Keratinocyte (primary cell): ENCODE measurements at regions not wholly inside any gene's neighbourhood (a gene's known extent, or its start where the extent isn't known, plus 50 kb on each side); places are given as distances from the start of the nearest gene placed in this dataset.

Experiments used
- DNase-seq: peaks from one replicate; pipeline ENCODE4 v3.0.0-alpha.2; 2011; ENCODE audit warnings: low read depth, missing footprints, low spot score
- FAIRE-seq: peaks from 2 replicates; lab custom pipeline; 2011; peaks lifted over from hg19 to GRCh38; lab: Jason Lieb, UNC
- H2AFZ ChIP-seq: 2 replicates; pipeline ENCODE4 v1.6.0; 2012; ENCODE audit warnings: low read length, control low read depth, inconsistent platforms; ENCODE audit not compliant: control insufficient read depth
- H3K27ac ChIP-seq: 2 replicates; pipeline ENCODE4 v1.5.1; 2011; ENCODE audit warnings: low read length; ENCODE audit not compliant: control insufficient read depth, insufficient read depth
- H3K27me3 ChIP-seq: 3 replicates; pipeline ENCODE4 v1.6.0; 2011; ENCODE audit warnings: low read length; ENCODE audit not compliant: control insufficient read depth, insufficient read depth; ENCODE audit errors: extremely low read depth
- H3K36me3 ChIP-seq, 2 experiments: 2 replicates in 1 of 2; 3 replicates in 1 of 2; pipeline ENCODE4 v1.5.1; 2011; ENCODE audit warnings: low read length in 2 of 2, mild to moderate bottlenecking in 1 of 2; ENCODE audit not compliant: control insufficient read depth in 2 of 2, insufficient read depth in 2 of 2; ENCODE audit errors: extremely low read depth in 1 of 2
- H3K4me1 ChIP-seq: 3 replicates; pipeline ENCODE4 v1.5.1; 2011; ENCODE audit warnings: low read length; ENCODE audit not compliant: control insufficient read depth, insufficient read depth; ENCODE audit errors: extremely low read depth
- H3K4me2 ChIP-seq: 3 replicates; pipeline ENCODE4 v1.6.0; 2011; ENCODE audit warnings: low read depth, low read length; ENCODE audit not compliant: control insufficient read depth, insufficient read depth; ENCODE audit errors: extremely low read depth
- H3K4me3 ChIP-seq, 3 experiments: fragments of 200-600 bp in 1 of 3; sonication (generic) in 1 of 3; 2 replicates in 2 of 3; 3 replicates in 1 of 3; pipeline ENCODE4 v1.5.1; 2011 to 2016; ENCODE audit warnings: low read length in 3 of 3, mild to moderate bottlenecking in 3 of 3, control low read depth in 2 of 3, inconsistent platforms in 1 of 3, low read depth in 1 of 3, mixed read lengths in 1 of 3, mixed run types in 1 of 3, moderate library complexity in 1 of 3; ENCODE audit not compliant: control insufficient read depth in 2 of 3, insufficient read depth in 2 of 3; ENCODE audit errors: extremely low read depth in 1 of 3
- H3K79me2 ChIP-seq: 2 replicates; pipeline ENCODE4 v1.6.0; 2012; ENCODE audit warnings: low read length; ENCODE audit not compliant: control insufficient read depth, insufficient read depth
- H3K9ac ChIP-seq: 3 replicates; pipeline ENCODE4 v1.6.0; 2011; ENCODE audit warnings: low read length; ENCODE audit not compliant: control insufficient read depth, insufficient read depth; ENCODE audit errors: extremely low read depth
- H3K9me1 ChIP-seq: 3 replicates; pipeline ENCODE4 v1.6.0; 2011; ENCODE audit warnings: low read length; ENCODE audit not compliant: control insufficient read depth, insufficient read depth; ENCODE audit errors: extremely low read depth
- H3K9me3 ChIP-seq: 2 replicates; pipeline ENCODE4 v1.5.1; 2012; ENCODE audit warnings: low read depth, low read length; ENCODE audit not compliant: control insufficient read depth
- H4K20me1 ChIP-seq: 3 replicates; pipeline ENCODE4 v1.6.0; 2011; ENCODE audit warnings: low read length; ENCODE audit not compliant: control insufficient read depth, insufficient read depth; ENCODE audit errors: extremely low read depth
- CTCF ChIP-seq, 3 experiments: IDR thresholded peaks in 1 of 3; conservative IDR thresholded peaks in 1 of 3; optimal IDR thresholded peaks in 1 of 3; 2 replicates in 2 of 3; 3 replicates in 1 of 3; pipeline versions ENCODE3 to v1.5.1; 2011; ENCODE audit warnings: low read length in 3 of 3, mild to moderate bottlenecking in 3 of 3, moderate library complexity in 2 of 3, control low read depth in 1 of 3, inconsistent platforms in 1 of 3; ENCODE audit not compliant: insufficient read depth in 2 of 3; ENCODE audit errors: extremely low read depth in 1 of 3
- EZH2 ChIP-seq: IDR thresholded peaks from one replicate; pipeline ENCODE4 v1.6.1; 2012; ENCODE audit warnings: inconsistent platforms, mild to moderate bottlenecking, low read length, moderate library complexity
- dilution Hi-C: fragments of 300-500 bp; cut with MboI; formaldehyde crosslinking; loops from one replicate; pipeline ENCODE4 v1.7.0; 2020; ENCODE audit warnings: low sequenced_read_pairs; ENCODE audit not compliant: extremely low pct_ligation_motif_present

GRCh38 chr13:58806401-58806800, 1174.9 kb downstream of the PCDH17 start:
- H4K20me1 ChIP-seq = no peaks in the 10 kb centered on the region
- H3K27ac ChIP-seq = no peak overlapping the region
- DNase-seq (no peak), FAIRE-seq (no peak)
- H3K9me1 ChIP-seq = no peaks in the 10 kb centered on the region
- no peak overlapping the region for H3K9ac ChIP-seq
- no peak overlapping the region for H3K4me2 ChIP-seq
- no peaks in the 10 kb centered on the region for H3K9me3 ChIP-seq
- H3K79me2 ChIP-seq = no peaks in the 10 kb centered on the region
- TF ChIP-seq EZH2 (no peak), CTCF (optimal IDR thresholded peaks at IDR 0.05 in 1 of 3, IDR thresholded peaks at IDR 0.05 in 1 of 3, conservative IDR thresholded peaks at IDR 0.05 in 1 of 3; ENCODE audit: extremely low read depth in 1 of 3, insufficient read depth in 2 of 3, low read length in 3 of 3) (no peak)
- no peaks in the 10 kb centered on the region for H3K36me3 ChIP-seq
- no peaks in the 10 kb centered on the region for H3K4me1 ChIP-seq
- dilution Hi-C loops = no loop called here
- no peak overlapping the region for H3K4me3 ChIP-seq
- H3K27me3 ChIP-seq = no peaks in the 10 kb centered on the region
- no peak overlapping the region for H2AFZ ChIP-seq

GRCh38 chr13:58823701-58824100, 1192.2 kb downstream of the PCDH17 start:
- Histone ChIP-seq H3K9me3 (no peaks in the 10 kb centered on the region), H3K27ac (no peak overlapping the region), H3K27me3 (no peaks in the 10 kb centered on the region), H3K36me3 (no peaks in the 10 kb centered on the region), H4K20me1 (no peaks in the 10 kb centered on the region), H3K79me2 (no peaks in the 10 kb centered on the region), H3K4me3 (no peak overlapping the region), H3K9me1 (no peaks in the 10 kb centered on the region), H2AFZ (no peak overlapping the region), H3K4me1 (no peaks in the 10 kb centered on the region), H3K9ac (no peak overlapping the region), H3K4me2 (no peak overlapping the region)
- TF ChIP-seq CTCF (optimal IDR thresholded peaks at IDR 0.05 in 1 of 3, IDR thresholded peaks at IDR 0.05 in 1 of 3, conservative IDR thresholded peaks at IDR 0.05 in 1 of 3; ENCODE audit: extremely low read depth in 1 of 3, insufficient read depth in 2 of 3, low read length in 3 of 3) (no peak), EZH2 (no peak)
- dilution Hi-C loops = no loop called here
- FAIRE-seq (no peak), DNase-seq (no peak)
